Ascending aorta (tissue), 2 donors: ENCODE measurements at regions not wholly inside any gene's neighbourhood (a gene's known extent, or its start where the extent isn't known, plus 50 kb on each side); places are given as distances from the start of the nearest gene placed in this dataset.
"Not testable (repeated sequence)": the region's sequence is repeated elsewhere in the genome, so short reads cannot be mapped to it uniquely, and the experiment has no call there.

Experiments
- DNase-seq, 2 donors: peaks; one replicate each; pipeline ENCODE4 v3.0.0-alpha.2; 2019; ENCODE audit warnings: low spot score in 2 of 2
- H3K27ac ChIP-seq, 2 donors: fragments of 200-600 bp; sonication (generic); one replicate each; pipeline ENCODE4 v1.5.1; 2016 to 2017; ENCODE audit warnings: mild to moderate bottlenecking in 1 of 2
- H3K27me3 ChIP-seq: fragments of 200-600 bp; sonication (generic); one replicate; pipeline ENCODE4 v1.5.1; 2017
- H3K36me3 ChIP-seq, 2 donors: fragments of 200-600 bp; sonication (generic); one replicate each; pipeline ENCODE4 v1.5.1; 2016
- H3K4me1 ChIP-seq, 2 donors: fragments of 200-600 bp; sonication (generic); one replicate each; pipeline ENCODE4 v1.5.1; 2016 to 2017; ENCODE audit warnings: mild to moderate bottlenecking in 1 of 2
- H3K4me3 ChIP-seq, 2 donors: fragments of 200-600 bp; sonication (generic); one replicate each; pipeline ENCODE4 v1.5.1; 2016 to 2017; ENCODE audit warnings: mild to moderate bottlenecking in 1 of 2
- H3K9me3 ChIP-seq, 2 donors: fragments of 200-600 bp; sonication (generic); one replicate each; pipeline ENCODE4 v1.5.1; 2016
- CTCF ChIP-seq, 3 experiments: fragments of 200-600 bp in 2 of 3; fragments of 450-650 bp in 1 of 3; sonication (generic) in 2 of 3; IDR thresholded peaks; one replicate each; pipeline ENCODE4 v1.5.1; 2016 to 2019; ENCODE audit warnings: antibody characterized with exemption in 3 of 3, mild to moderate bottlenecking in 1 of 3, moderate library complexity in 1 of 3
- intact Hi-C: fragments of 100-400 bp; cut with DNase I; formaldehyde crosslinking; loops from one replicate; pipeline ENCODE4 v1.15.1; 2023

GRCh38 chr2:31688282-31688681 lies 107.5 kb upstream of the SRD5A2 start:
- Histone ChIP-seq H3K36me3 (no peaks in the 10 kb centered on the region), H3K9me3 (peaks cover 3 to 33% of the 10 kb centered on the region in 2 donors), H3K27me3 (no peaks in the 10 kb centered on the region), H3K4me3 (no peak overlapping the region), H3K4me1 (no peaks in the 10 kb centered on the region), H3K27ac (no peak overlapping the region)
- intact Hi-C loops: no loop called here
- no peak for DNase-seq
- peak in 1 of 3 experiments; percentile 17 for TF ChIP-seq CTCF (IDR thresholded peaks at IDR 0.05)

DNA sequence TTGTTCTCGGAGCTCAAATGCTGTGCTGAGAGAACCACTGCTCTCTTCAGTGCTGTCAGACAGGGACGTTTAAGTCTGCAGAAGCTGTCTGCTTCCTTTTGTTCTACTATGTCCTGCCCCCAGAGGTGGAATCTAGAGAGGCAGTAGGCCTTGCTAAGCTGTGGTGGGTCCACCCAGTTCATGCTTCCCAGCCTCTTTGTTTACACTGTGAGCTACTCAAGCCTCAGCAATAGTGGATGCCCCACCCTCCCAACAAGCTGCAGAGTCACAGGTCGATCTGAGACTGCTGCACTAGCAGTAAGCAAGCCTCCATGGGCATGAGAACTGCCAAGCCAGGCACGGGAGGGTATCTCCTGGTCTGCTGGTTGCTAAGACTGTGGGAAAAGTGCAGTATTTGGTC lies 102.8 kb upstream of the SRD5A2 start:
- H3K9me3 ChIP-seq: peaks cover 0 to 16% of the 10 kb centered on the region in 2 donors
- H3K4me3 ChIP-seq, DNase-seq, H3K27ac ChIP-seq, intact Hi-C loops, H3K4me1 ChIP-seq, H3K27me3 ChIP-seq, H3K36me3 ChIP-seq: not testable (repeated sequence)

DNA sequence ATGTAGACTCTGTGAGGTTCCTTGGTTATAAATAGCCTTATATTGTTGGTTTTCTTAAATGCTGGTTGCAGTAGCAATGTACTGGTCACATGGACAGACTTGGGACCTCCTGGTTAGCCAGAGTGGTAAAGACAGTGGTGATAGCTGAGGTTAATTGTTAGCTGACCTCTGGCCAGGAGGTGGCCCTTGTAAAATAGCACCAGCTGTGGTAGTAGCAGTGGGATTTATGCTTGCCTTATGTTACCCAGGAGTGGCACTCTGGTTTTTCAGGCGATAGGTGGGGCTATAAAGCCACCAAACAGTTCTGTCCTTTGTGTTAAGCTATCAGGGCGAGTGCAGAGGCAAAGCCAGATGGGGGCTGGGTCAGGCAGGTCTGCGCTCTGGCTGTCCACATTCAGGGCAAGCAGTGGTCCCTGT lies 94.8 kb upstream of the SRD5A2 start:
- DNase-seq: no peak
- Histone ChIP-seq H3K9me3 (peaks cover 9 to 18% of the 10 kb centered on the region in 2 donors), H3K36me3 (no peaks in the 10 kb centered on the region), H3K4me3 (no peak overlapping the region), H3K27ac (no peak overlapping the region), H3K4me1 (no peaks in the 10 kb centered on the region), H3K27me3 (no peaks in the 10 kb centered on the region)
- no peak for TF ChIP-seq CTCF (IDR thresholded peaks at IDR 0.05)
- intact Hi-C loops: no loop called here

- no peak for TF ChIP-seq CTCF (IDR thresholded peaks at IDR 0.05)
- intact Hi-C loops: no loop called here
- no peaks in the 10 kb centered on the region for H3K4me1 ChIP-seq
- H3K4me3 ChIP-seq: no peak overlapping the region
- no peak overlapping the region for H3K27ac ChIP-seq
- no peak for DNase-seq
- no peaks in the 10 kb centered on the region for H3K27me3 ChIP-seq
- H3K36me3 ChIP-seq: no peaks in the 10 kb centered on the region
- peaks cover 9 to 18% of the 10 kb centered on the region in 2 donors for H3K9me3 ChIP-seq
Observed at GRCh38 chr2:31674446-31674845, 93.7 kb upstream of the SRD5A2 start.

DNA sequence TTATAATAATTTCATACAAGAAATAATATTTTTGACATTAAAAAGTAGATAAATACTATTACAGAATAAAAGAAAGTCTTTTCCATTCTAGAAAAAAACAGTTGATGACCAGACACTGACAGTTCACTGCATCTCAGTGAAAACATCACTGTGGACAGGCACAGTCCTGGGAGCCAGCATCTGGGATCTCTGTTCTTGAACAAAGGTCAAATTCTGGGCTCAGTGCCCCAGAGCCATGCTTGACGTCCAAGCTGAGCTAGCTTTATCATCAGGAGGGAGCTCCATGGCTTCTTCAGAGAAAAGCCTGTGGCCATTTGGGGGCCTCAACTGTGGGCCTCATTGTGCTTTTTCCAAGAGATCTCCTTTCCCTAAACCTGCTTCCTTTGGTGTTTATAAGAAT lies 86.1 kb upstream of the SRD5A2 start:
- H3K36me3 ChIP-seq: no peaks in the 10 kb centered on the region
- no peak for DNase-seq
- no peaks in the 10 kb centered on the region for H3K9me3 ChIP-seq
- no peaks in the 10 kb centered on the region for H3K27me3 ChIP-seq
- H3K4me1 ChIP-seq: no peaks in the 10 kb centered on the region
- intact Hi-C loops: no loop called here
- H3K27ac ChIP-seq: no peak overlapping the region
- TF ChIP-seq CTCF (IDR thresholded peaks at IDR 0.05): no peak
- no peak overlapping the region for H3K4me3 ChIP-seq

DNA sequence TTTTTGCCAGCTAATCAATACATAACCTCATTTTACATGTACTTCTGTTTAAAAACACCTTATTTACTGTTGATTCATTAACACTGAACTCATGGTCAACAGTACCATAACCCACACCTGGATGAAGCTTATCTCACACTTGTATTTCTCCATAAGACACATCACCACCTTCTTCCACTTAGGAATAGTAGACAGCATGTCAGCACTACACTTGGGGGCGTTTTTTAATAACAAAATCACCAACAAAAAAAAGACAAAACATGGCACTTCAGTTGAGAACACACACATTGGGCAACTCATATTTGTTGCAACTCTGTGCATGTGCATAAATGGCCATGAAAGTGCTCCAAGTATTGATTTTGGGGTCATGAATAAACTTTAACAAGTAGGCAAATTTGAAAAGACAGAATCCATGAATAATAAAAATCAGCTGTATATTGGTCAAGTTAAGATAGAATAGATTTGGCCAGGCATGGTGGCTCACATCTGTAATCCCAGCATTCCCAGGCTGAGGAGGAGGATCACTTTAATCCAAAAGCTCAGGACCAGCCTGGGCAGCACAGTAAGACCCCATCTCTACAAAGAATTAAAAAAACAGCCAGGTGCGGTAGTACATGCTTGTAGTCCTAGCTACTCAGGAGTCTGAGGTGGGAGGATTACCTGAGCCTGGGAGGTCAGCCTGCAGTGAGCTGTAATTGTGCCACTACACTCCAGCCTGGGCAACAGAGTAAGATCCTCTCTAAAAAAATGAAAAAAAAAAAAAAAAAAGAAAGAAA lies 84.4 kb upstream of the SRD5A2 start:
- H3K4me3 ChIP-seq: no peak overlapping the region
- no peaks in the 10 kb centered on the region for H3K36me3 ChIP-seq
- no peaks in the 10 kb centered on the region for H3K4me1 ChIP-seq
- intact Hi-C loops: no loop called here
- no peaks in the 10 kb centered on the region for H3K27me3 ChIP-seq
- DNase-seq: no peak
- no peaks in the 10 kb centered on the region for H3K9me3 ChIP-seq
- H3K27ac ChIP-seq: no peak overlapping the region
- no peak for TF ChIP-seq CTCF (IDR thresholded peaks at IDR 0.05)
